ENCODE measurements at regions not wholly inside any gene's neighbourhood (a gene's known extent, or its start where the extent isn't known, plus 50 kb on each side); places are given as distances from the start of the nearest gene placed in this dataset.
"Not testable (repeated sequence)": the region's sequence is repeated elsewhere in the genome, so short reads cannot be mapped to it uniquely, and the experiment has no call there.

- H3K27ac ChIP-seq (replicated peaks): no peak overlapping the region
- H3K9me3 ChIP-seq (replicated peaks): no peaks in the 10 kb centered on the region
- no peaks in the 10 kb centered on the region for H3K36me3 ChIP-seq
- DNase-seq: no peak
- no peaks in the 10 kb centered on the region for H3K4me1 ChIP-seq
- intact Hi-C loops (cut with micrococcal nuclease): no loop called here
- H3K27me3 ChIP-seq (ENCODE audit: low read depth): peaks cover 37% of the 10 kb centered on the region
- no peak overlapping the region for H3K4me3 ChIP-seq
- TF ChIP-seq CTCF (IDR thresholded peaks at IDR 0.05; ENCODE audit: borderline replicate concordance): no peak
Observed at GRCh38 chr2:65937379-65938160, 497.4 kb upstream of the MEIS1 start.

DNA sequence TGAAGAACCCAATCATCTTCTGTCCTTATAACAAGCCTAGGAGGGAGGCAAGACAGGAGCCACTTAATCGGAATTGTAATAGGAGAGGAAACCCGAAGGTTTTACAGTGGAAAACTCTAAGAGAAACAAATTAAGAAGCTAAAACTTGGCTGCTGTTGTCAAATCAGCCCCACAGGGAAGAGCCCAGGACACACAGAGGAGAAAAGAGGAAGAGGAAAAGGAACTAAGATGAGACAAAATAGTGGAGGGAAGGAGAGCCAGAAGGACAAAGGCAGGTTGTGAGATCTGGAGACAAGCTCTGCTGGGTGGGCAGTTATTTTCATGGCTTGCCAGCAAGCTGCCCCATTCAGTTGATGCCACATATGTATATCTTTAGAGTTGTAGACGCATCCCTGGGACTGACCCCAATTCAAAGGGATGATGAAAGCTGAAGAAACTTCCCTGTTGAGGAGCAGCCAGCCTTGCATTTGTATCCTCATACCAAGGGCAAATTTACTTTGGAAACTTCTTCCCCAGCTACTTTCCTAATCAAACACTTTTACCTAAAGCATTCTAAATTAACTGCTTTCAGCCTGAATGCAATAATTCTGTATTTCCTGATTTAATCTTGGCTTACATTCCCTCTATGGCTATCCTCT lies 499.8 kb upstream of the MEIS1 start:
- intact Hi-C loops (cut with micrococcal nuclease): no loop called here
- Histone ChIP-seq H3K27me3 (ENCODE audit: low read depth) (peaks cover 42% of the 10 kb centered on the region), H3K9me3 (replicated peaks) (no peaks in the 10 kb centered on the region), H3K36me3 (no peaks in the 10 kb centered on the region), H3K4me3 (no peak overlapping the region), H3K4me1 (no peaks in the 10 kb centered on the region), H3K27ac (replicated peaks) (no peak overlapping the region)
- no peak for DNase-seq
- TF ChIP-seq CTCF (IDR thresholded peaks at IDR 0.05; ENCODE audit: borderline replicate concordance): no peak

DNA sequence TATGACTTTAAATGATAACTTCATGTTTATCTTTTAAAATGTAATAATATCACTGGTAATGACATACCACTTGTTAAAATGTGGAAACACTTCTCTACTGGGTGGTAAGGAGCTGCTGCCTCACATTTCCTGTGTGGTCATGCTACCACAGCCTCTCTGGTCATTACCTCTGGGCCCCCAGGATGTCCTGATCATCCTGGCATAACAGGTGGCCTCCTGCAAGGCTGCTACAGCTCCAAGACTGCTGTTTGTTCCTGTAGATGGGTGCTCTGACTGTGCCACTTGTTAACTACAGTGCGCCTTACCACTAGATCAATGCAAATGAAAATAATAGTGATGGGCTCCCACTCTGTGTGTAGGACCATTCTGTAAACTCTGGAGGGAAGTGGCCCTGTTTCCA lies 500.2 kb upstream of the SPRED2 start:
- no peak for TF ChIP-seq CTCF (IDR thresholded peaks at IDR 0.05; ENCODE audit: borderline replicate concordance)
- intact Hi-C loops (cut with micrococcal nuclease): no loop called here

DNA sequence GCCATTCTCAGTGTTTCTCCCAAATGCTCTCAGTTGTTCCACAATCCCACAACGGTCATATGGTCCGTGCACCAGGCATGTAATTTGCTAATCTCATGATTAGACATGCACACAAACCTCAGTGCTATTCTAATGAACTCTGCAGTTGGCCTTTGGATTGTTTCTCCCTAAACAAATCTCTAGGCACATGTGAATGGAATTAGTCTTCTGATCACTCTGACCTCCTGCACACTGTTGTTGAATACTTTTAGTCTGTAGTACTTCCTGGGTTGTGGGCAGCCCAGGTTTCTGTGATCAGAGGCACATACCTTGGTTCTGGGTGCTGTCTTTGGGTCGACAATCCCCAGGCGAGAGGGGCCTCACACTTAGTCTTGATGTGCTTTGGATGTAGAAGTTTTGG lies 498.7 kb upstream of the SPRED2 start:
- Histone ChIP-seq H3K27me3 (ENCODE audit: low read depth) (peaks cover 39% of the 10 kb centered on the region), H3K36me3 (no peaks in the 10 kb centered on the region), H3K27ac (replicated peaks) (no peak overlapping the region), H3K4me3 (no peak overlapping the region), H3K4me1 (no peaks in the 10 kb centered on the region), H3K9me3 (replicated peaks) (no peaks in the 10 kb centered on the region)
- no peak for DNase-seq
- no peak for TF ChIP-seq CTCF (IDR thresholded peaks at IDR 0.05; ENCODE audit: borderline replicate concordance)
- intact Hi-C loops (cut with micrococcal nuclease): no loop called here

More for the DNA sequence above, 500.2 kb upstream of the SPRED2 start:
- H3K9me3 ChIP-seq (replicated peaks): no peaks in the 10 kb centered on the region
- H3K27me3 ChIP-seq (ENCODE audit: low read depth): peaks cover 42% of the 10 kb centered on the region
- no peak overlapping the region for H3K27ac ChIP-seq (replicated peaks)
- no peak overlapping the region for H3K4me3 ChIP-seq
- H3K4me1 ChIP-seq: no peaks in the 10 kb centered on the region
- H3K36me3 ChIP-seq: no peaks in the 10 kb centered on the region
- DNase-seq: no peak

DNA sequence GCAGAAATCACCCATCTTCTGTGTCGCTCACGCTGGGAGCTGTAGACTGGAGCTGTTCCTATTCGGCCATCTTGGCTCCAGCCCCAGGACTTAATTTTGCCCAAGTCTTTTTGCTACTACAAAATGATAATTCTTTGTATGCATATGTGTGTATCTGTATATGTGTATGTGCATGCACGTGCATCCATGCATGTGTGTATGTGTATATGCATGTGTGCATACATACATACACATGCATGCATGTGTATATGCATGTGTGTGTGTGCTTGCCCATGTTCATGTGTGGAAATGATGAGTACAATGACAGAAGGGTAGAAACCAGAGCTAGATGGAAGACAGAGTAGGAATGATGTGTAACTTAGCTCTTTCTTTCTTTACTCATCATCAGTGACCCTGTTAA lies 497.9 kb upstream of the SPRED2 start:
- no peaks in the 10 kb centered on the region for H3K36me3 ChIP-seq
- no peak for TF ChIP-seq CTCF (IDR thresholded peaks at IDR 0.05; ENCODE audit: borderline replicate concordance)
- H3K27me3 ChIP-seq (ENCODE audit: low read depth): peaks cover 32% of the 10 kb centered on the region
- intact Hi-C loops (cut with micrococcal nuclease): no loop called here
- H3K27ac ChIP-seq (replicated peaks): no peak overlapping the region
- peaks cover 5% of the 10 kb centered on the region for H3K9me3 ChIP-seq (replicated peaks)
- no peaks in the 10 kb centered on the region for H3K4me1 ChIP-seq
- no peak overlapping the region for H3K4me3 ChIP-seq
- no peak for DNase-seq

GRCh38 chr2:65929664-65930063 lies 497.3 kb upstream of the SPRED2 start:
- DNase-seq; H3K36me3 ChIP-seq; H3K4me1 ChIP-seq; intact Hi-C loops (cut with micrococcal nuclease); H3K27ac ChIP-seq (replicated peaks); H3K4me3 ChIP-seq; H3K9me3 ChIP-seq (replicated peaks): not testable (repeated sequence)
- peaks cover 26% of the 10 kb centered on the region for H3K27me3 ChIP-seq (ENCODE audit: low read depth)
